ENCODE measurements at regions not wholly inside any gene's neighbourhood (a gene's known extent, or its start where the extent isn't known, plus 50 kb on each side); places are given as distances from the start of the nearest gene placed in this dataset.

DNA sequence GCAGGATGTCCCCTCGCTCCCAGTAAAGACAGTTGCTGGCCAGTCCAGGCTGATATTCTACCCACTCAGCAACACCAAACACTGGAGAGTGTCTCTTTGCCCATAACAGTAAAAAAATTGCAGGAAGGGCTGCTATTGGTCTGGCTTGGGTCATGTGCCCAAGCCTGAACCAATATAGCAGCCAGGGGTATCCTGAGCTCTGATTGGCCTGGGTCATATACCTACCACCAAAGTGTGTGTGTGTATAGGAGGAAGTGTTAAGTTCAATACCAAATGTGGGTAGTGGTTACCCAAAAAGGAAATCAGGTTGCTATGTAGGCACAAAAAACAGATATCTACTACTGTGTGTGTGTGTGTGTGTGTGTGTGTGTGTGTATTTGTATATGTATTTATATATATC is 373.2 kb downstream of the BCOR start:
- Histone ChIP-seq H2BK120ac (ENCODE audit: low read depth, low read length, poor library complexity, severe bottlenecking) (no peak overlapping the region), H4K8ac (replicated peaks; ENCODE audit: insufficient read length, low read depth, low read length) (no peak overlapping the region), H3K27me3 (ENCODE audit: insufficient read depth, low read length) (0 out of 2 replicates have a peak, but pooled peaks cover 3% of the 10 kb centered on the region), H3K4ac (ENCODE audit: low read depth, low read length) (no peak overlapping the region), H2BK15ac (ENCODE audit: low read depth, low read length) (no peak overlapping the region), H3K79me1 (ENCODE audit: insufficient read depth, low read depth, low read length, poor library complexity, severe bottlenecking) (no peaks in the 10 kb centered on the region), H4K20me1 (ENCODE audit: control insufficient read depth, insufficient read depth, insufficient read length) (no peaks in the 10 kb centered on the region), H3K79me2 (ENCODE audit: insufficient read depth, low read length) (no peaks in the 10 kb centered on the region), H3K18ac (ENCODE audit: insufficient read length, low read depth, low read length) (no peak overlapping the region), H2AK5ac (ENCODE audit: insufficient read length, low read length) (no peak overlapping the region), H3K56ac (ENCODE audit: insufficient read length, low read depth, low read length) (no peak overlapping the region), H2BK20ac (ENCODE audit: low read depth, low read length, poor library complexity, severe bottlenecking) (no peak overlapping the region), H3K4me1 (ENCODE audit: insufficient read depth, low read length) (no peaks in the 10 kb centered on the region), H2BK5ac (ENCODE audit: insufficient read length, low read length) (no peak overlapping the region), H3K14ac (ENCODE audit: insufficient read depth, low read length) (no peak overlapping the region), H3K23me2 (ENCODE audit: insufficient read length, low read depth, low read length, poor library complexity, severe bottlenecking) (no peaks in the 10 kb centered on the region), H4K5ac (ENCODE audit: insufficient read length, low read depth, low read length) (no peak overlapping the region), H3K9me3 (ENCODE audit: control insufficient read depth, low read depth, low read length) (no peaks in the 10 kb centered on the region), H3T11ph (ENCODE audit: low read length) (no peak overlapping the region), H3K27ac (ENCODE audit: insufficient read length, low read depth, low read length) (no peak overlapping the region), H2AFZ (ENCODE audit: low read length) (no peak overlapping the region), H3K4me2 (ENCODE audit: insufficient read depth, insufficient read length, low read length) (no peak overlapping the region), H3K23ac (ENCODE audit: insufficient read length, low read depth, low read length) (no peak overlapping the region), H4K91ac (ENCODE audit: insufficient read length, low read depth, low read length) (no peak overlapping the region), H2BK12ac (ENCODE audit: insufficient read length, low read depth, low read length) (no peak overlapping the region), H3K9ac (ENCODE audit: extremely low read depth, insufficient read length, low read length) (no peak overlapping the region)
- no CpG with 5 or more reads among the region's 1 CpG for WGBS (ENCODE audit: extremely low coverage, insufficient read length, low lambda C conversion rate)
- TF ChIP-seq, protein P1, sequence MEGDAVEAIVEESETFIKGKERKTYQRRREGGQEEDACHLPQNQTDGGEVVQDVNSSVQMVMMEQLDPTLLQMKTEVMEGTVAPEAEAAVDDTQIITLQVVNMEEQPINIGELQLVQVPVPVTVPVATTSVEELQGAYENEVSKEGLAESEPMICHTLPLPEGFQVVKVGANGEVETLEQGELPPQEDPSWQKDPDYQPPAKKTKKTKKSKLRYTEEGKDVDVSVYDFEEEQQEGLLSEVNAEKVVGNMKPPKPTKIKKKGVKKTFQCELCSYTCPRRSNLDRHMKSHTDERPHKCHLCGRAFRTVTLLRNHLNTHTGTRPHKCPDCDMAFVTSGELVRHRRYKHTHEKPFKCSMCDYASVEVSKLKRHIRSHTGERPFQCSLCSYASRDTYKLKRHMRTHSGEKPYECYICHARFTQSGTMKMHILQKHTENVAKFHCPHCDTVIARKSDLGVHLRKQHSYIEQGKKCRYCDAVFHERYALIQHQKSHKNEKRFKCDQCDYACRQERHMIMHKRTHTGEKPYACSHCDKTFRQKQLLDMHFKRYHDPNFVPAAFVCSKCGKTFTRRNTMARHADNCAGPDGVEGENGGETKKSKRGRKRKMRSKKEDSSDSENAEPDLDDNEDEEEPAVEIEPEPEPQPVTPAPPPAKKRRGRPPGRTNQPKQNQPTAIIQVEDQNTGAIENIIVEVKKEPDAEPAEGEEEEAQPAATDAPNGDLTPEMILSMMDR (conservative IDR thresholded peaks at IDR 0.05): no peak
- peaks cover 0 to 5% (median 5%) of the 10 kb centered on the region in 3 experiments; a peak in 5 of 7 replicates for H3K36me3 Mint-ChIP-seq (ENCODE audit: insufficient read depth in 1 of 3, low read depth in 3 of 3)
- H3K27ac Mint-ChIP-seq: no peak overlapping the region
- no peak overlapping the region for H3K4me3 Mint-ChIP-seq
- peaks cover 4 to 5% of the 10 kb centered on the region in 2 experiments; a peak in 2 of 4 replicates for H3K4me1 Mint-ChIP-seq
- peaks cover 63 to 74% of the 10 kb centered on the region in 2 experiments for H3K9me3 Mint-ChIP-seq
- peaks cover 8% of the 10 kb centered on the region for H3K27me3 Mint-ChIP-seq (ENCODE audit: low read depth)
- no peak for DNase-seq

All from H9 (cell line).